Panc1 (cell line): ENCODE measurements at regions not wholly inside any gene's neighbourhood (a gene's known extent, or its start where the extent isn't known, plus 50 kb on each side); places are given as distances from the start of the nearest gene placed in this dataset.

Source experiments
- ATAC-seq: fragments of 200-7000 bp; cut with Tn5 transposase; 2 replicates; pipeline ENCODE4 v1.9.1; 2020; ENCODE audit warnings: mild to moderate bottlenecking, moderate library complexity
- BruUV-seq: library from RNA; stranded (reverse); fragments of 400-500 nt; replicated peaks from 2 replicates; lab custom pipeline; 2021; lab: Mats Ljungman, UMichigan
- CTCF ChIA-PET: fragments of 300-600 bp; sonication (Branson Sonifier 250); formaldehyde crosslinking; loops from one replicate; lab custom pipeline; 2022; ENCODE audit warnings: antibody characterized with exemption; lab: Charles Lee
- POLR2A ChIA-PET: fragments of 300-600 bp; sonication (Branson Sonifier 250); formaldehyde crosslinking; loops from one replicate; lab custom pipeline; 2022; ENCODE audit warnings: antibody characterized with exemption; lab: Charles Lee
- DNase-seq: peaks from one replicate; pipeline ENCODE4 v3.0.0-alpha.2; 2010; ENCODE audit warnings: low read depth, low spot score
- H3K27ac ChIP-seq: 2 replicates; pipeline ENCODE4 v1.5.1; 2011; ENCODE audit warnings: mild to moderate bottlenecking, low read length, inconsistent platforms
- H3K27me3 ChIP-seq: fragments of 200-500 bp; sonication (Bioruptor generic); 2 replicates; pipeline ENCODE4 v1.6.0; 2014; ENCODE audit warnings: low read length, inconsistent platforms; ENCODE audit not compliant: control insufficient read depth, insufficient read depth
- H3K36me3 ChIP-seq: fragments of 200-500 bp; sonication (Bioruptor generic); 2 replicates; pipeline ENCODE4 v1.5.1; 2014; ENCODE audit warnings: inconsistent platforms, mild to moderate bottlenecking, low read length, moderate library complexity; ENCODE audit not compliant: control insufficient read depth, insufficient read depth
- H3K4me1 ChIP-seq: 2 replicates; pipeline ENCODE4 v1.5.1; 2011; ENCODE audit warnings: inconsistent platforms, mild to moderate bottlenecking, low read length, moderate library complexity; ENCODE audit not compliant: control insufficient read depth, insufficient read depth
- H3K4me3 ChIP-seq, 2 experiments: 2 replicates each; pipeline ENCODE4 v1.5.1; 2011 to 2012; ENCODE audit warnings: low read depth in 2 of 2, low read length in 2 of 2, mild to moderate bottlenecking in 2 of 2, inconsistent platforms in 1 of 2, moderate library complexity in 1 of 2
- H3K9me3 ChIP-seq: fragments of 200-500 bp; sonication (Bioruptor generic); 2 replicates; pipeline ENCODE4 v1.5.1; 2014; ENCODE audit warnings: low read depth, mild to moderate bottlenecking, inconsistent platforms, low read length, moderate library complexity; ENCODE audit not compliant: control insufficient read depth, insufficient read depth
- CTCF ChIP-seq: fragments of 450-650 bp; IDR thresholded peaks from 2 replicates; pipeline ENCODE4 v1.5.1; 2017; ENCODE audit warnings: mild to moderate bottlenecking
- POLR2AphosphoS5 ChIP-seq: IDR thresholded peaks from 2 replicates; pipeline ENCODE4 v1.6.1; 2012; ENCODE audit warnings: mild to moderate bottlenecking, low read depth, low read length, moderate library complexity
- REST ChIP-seq, 2 experiments: IDR thresholded peaks; 2 replicates each; pipeline ENCODE4 v1.6.1; 2011 to 2012; ENCODE audit warnings: low read depth in 2 of 2, control low read depth in 1 of 2, low read length in 1 of 2, mild to moderate bottlenecking in 1 of 2, moderate library complexity in 1 of 2; ENCODE audit not compliant: insufficient read depth in 1 of 2
- SIN3A ChIP-seq: IDR thresholded peaks from 2 replicates; pipeline ENCODE4 v1.6.1; 2012; ENCODE audit warnings: low read depth, mild to moderate bottlenecking, low read length, moderate library complexity, borderline replicate concordance; ENCODE audit not compliant: insufficient read depth
- TCF7L2 ChIP-seq: IDR thresholded peaks from 2 replicates; pipeline ENCODE4 v1.6.1; 2011; ENCODE audit warnings: mild to moderate bottlenecking, low read depth, low read length, inconsistent platforms
- in situ Hi-C: cut with HindIII; loops from 2 replicates; pipeline ENCODE4 v1.10.0; 2016; ENCODE audit warnings: low sequenced_read_pairs, low pct_unique_long_range_greater_than_20kb
- intact Hi-C: fragments of 100-400 bp; cut with micrococcal nuclease; formaldehyde crosslinking; loops from one replicate; pipeline ENCODE4 v1.10.0; 2022; ENCODE audit not compliant: unreplicated experiment

- Histone ChIP-seq H3K27ac (no peak overlapping the region), H3K9me3 (no peaks in the 10 kb centered on the region), H3K36me3 (no peaks in the 10 kb centered on the region), H3K4me3 (no peak overlapping the region), H3K27me3 (no peaks in the 10 kb centered on the region), H3K4me1 (no peaks in the 10 kb centered on the region)
- ChIA-PET POLR2A (no interaction called here), CTCF (no interaction called here)
- no TSS peak for BruUV-seq
- in situ Hi-C loops (no loop called here), intact Hi-C loops (no loop called here)
- TF ChIP-seq TCF7L2 (no peak), CTCF (no peak), POLR2AphosphoS5 (no peak), SIN3A (no peak), REST (IDR thresholded peaks at IDR 0.05; ENCODE audit: insufficient read depth in 1 of 2, low read depth in 2 of 2, low read length in 1 of 2) (no peak)
- DNase-seq (no peak), ATAC-seq (no peak)
Measured at GRCh38 chr6:77535172-77535571, 71.9 kb upstream of the HTR1B start.

GRCh38 chr6:77536701-77537100 lies 73.4 kb upstream of the HTR1B start:
- ChIA-PET CTCF (no interaction called here), POLR2A (no interaction called here)
- intact Hi-C loops: no loop called here
- H3K36me3 ChIP-seq: no peaks in the 10 kb centered on the region
- TF ChIP-seq SIN3A (no peak), TCF7L2 (no peak), POLR2AphosphoS5 (no peak), CTCF (no peak), REST (IDR thresholded peaks at IDR 0.05; ENCODE audit: insufficient read depth in 1 of 2, low read depth in 2 of 2, low read length in 1 of 2) (no peak)
- ATAC-seq: no peak
- no peak for DNase-seq
- in situ Hi-C loops: no loop called here
- no peak overlapping the region for H3K4me3 ChIP-seq
- H3K27ac ChIP-seq: no peak overlapping the region
- H3K9me3 ChIP-seq: no peaks in the 10 kb centered on the region
- no TSS peak for BruUV-seq
- no peaks in the 10 kb centered on the region for H3K4me1 ChIP-seq
- no peaks in the 10 kb centered on the region for H3K27me3 ChIP-seq
